Activated effector memory CD4-positive, alpha-beta T cell treated with Interleukin-2 at 50 U/mL for 16 hours (primary cell): ENCODE measurements at regions not wholly inside any gene's neighbourhood (a gene's known extent, or its start where the extent isn't known, plus 50 kb on each side); places are given as distances from the start of the nearest gene placed in this dataset.

Experiments
- DNase-seq: peaks from one replicate; pipeline ENCODE4 v3.0.0-alpha.2; 2020

DNA sequence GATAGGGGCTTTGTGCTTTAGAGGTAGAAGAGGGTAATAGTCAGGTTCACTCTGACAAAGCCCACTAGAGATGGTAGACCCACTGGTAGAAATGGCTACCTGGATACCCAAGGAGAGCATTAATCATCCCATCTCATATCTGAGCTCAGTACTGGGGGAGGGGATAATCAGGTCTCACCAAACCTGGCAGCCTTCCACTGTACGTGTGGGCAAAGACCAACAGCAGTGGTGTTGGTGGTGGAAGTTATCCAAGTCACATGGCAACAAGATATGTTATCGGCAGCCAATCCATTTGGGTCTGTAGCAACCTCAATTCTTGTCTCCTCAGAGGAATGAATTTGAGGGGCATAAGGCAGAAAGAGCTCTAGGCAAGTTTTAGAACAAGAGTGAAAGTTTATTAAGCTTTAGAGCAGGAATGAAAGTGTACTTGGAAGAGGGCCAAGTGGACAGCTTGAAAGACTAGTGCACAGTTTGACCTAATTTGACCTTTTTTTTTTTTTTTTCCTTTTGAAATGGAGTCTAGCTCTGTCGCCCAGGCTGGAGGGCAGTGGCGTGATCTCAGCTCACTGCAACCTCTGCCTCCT lies 67.0 kb upstream of the CXCL13 start:
- no peak for DNase-seq
